ENCODE measurements at regions not wholly inside any gene's neighbourhood (a gene's known extent, or its start where the extent isn't known, plus 50 kb on each side); places are given as distances from the start of the nearest gene placed in this dataset.
A peak's percentile ranks its signal among the peaks of the same experiment; 100 is the strongest.

GRCh38 chr4:129490516-129490915, 394.6 kb downstream of the C4orf33 start:
- DNase-seq (ENCODE audit: low read depth) = no peak
- TF ChIP-seq, protein P1, sequence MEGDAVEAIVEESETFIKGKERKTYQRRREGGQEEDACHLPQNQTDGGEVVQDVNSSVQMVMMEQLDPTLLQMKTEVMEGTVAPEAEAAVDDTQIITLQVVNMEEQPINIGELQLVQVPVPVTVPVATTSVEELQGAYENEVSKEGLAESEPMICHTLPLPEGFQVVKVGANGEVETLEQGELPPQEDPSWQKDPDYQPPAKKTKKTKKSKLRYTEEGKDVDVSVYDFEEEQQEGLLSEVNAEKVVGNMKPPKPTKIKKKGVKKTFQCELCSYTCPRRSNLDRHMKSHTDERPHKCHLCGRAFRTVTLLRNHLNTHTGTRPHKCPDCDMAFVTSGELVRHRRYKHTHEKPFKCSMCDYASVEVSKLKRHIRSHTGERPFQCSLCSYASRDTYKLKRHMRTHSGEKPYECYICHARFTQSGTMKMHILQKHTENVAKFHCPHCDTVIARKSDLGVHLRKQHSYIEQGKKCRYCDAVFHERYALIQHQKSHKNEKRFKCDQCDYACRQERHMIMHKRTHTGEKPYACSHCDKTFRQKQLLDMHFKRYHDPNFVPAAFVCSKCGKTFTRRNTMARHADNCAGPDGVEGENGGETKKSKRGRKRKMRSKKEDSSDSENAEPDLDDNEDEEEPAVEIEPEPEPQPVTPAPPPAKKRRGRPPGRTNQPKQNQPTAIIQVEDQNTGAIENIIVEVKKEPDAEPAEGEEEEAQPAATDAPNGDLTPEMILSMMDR (IDR thresholded peaks at IDR 0.05; ENCODE audit: insufficient read depth, low read depth, low read length, missing control alignments) = no peak

DNA sequence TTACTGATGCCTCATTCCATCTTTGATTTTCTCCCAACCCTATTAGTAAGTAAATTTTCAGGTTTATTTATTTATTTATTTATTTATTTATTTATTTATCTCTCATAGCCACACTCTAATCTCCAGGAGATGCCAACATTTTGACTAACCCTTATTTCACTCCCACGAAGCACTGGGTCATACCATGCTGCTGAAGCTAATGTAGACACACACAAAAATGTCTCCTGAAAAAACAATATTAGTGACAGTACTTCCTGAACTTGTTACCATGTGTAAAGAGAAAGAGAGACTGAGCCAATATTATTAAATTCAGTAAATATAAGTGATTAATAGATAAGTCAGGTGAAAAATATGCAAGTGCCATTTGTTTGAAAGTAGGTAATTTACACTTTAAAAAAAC, 402.7 kb downstream of the C4orf33 start:
- TF ChIP-seq, protein P1 (IDR thresholded peaks at IDR 0.05; ENCODE audit: insufficient read depth, low read depth, low read length, missing control alignments) = no peak
- no peak for DNase-seq (ENCODE audit: low read depth)
- no peak overlapping the region for H3K4me3 ChIP-seq (ENCODE audit: low read depth, low read length)

More at GRCh38 chr4:129490516-129490915, 394.6 kb downstream of the C4orf33 start:
- H3K4me3 ChIP-seq (ENCODE audit: low read depth, low read length) = no peak overlapping the region

- H3K4me3 ChIP-seq (ENCODE audit: low read depth, low read length) = no peak overlapping the region
- DNase-seq (ENCODE audit: low read depth) = no peak
- TF ChIP-seq, protein P1 (IDR thresholded peaks at IDR 0.05; ENCODE audit: insufficient read depth, low read depth, low read length, missing control alignments) = no peak
These were observed 418.9 kb downstream of the C4orf33 start for GRCh38 chr4:129514852-129515251.

GRCh38 chr4:129515356-129515755, 419.4 kb downstream of the C4orf33 start:
- TF ChIP-seq, protein P1 (IDR thresholded peaks at IDR 0.05; ENCODE audit: insufficient read depth, low read depth, low read length, missing control alignments) = no peak
- H3K4me3 ChIP-seq (ENCODE audit: low read depth, low read length) = no peak overlapping the region
- no peak for DNase-seq (ENCODE audit: low read depth)

DNA sequence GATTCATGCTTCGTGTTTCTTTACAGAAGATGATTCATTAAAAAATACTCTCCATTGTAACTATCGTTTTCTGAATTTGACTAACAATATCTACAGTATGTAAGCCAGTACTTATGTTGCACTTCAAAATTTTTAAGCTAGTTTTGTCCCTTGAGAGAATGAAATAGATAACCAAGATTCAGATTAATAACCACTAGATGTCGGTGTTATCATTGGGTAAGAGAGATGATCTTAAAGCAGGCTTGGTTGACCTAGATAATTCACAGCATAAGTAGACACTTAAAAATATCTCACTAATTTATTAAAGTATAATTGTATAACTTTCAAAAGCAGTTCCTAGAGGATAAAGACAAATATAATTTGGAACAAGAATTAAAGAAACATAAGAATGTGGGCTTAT, 430.9 kb downstream of the C4orf33 start:
- no peak overlapping the region for H3K4me3 ChIP-seq (ENCODE audit: low read depth, low read length)
- no peak for DNase-seq (ENCODE audit: low read depth)
- TF ChIP-seq, protein P1 (IDR thresholded peaks at IDR 0.05; ENCODE audit: insufficient read depth, low read depth, low read length, missing control alignments) = peak; percentile 11

- H3K4me3 ChIP-seq (ENCODE audit: low read depth, low read length) = no peak overlapping the region
- TF ChIP-seq, protein P1 (IDR thresholded peaks at IDR 0.05; ENCODE audit: insufficient read depth, low read depth, low read length, missing control alignments) = no peak
- DNase-seq (ENCODE audit: low read depth) = no peak
These were observed 435.3 kb downstream of the C4orf33 start for GRCh38 chr4:129531253-129531652.

GRCh38 chr4:129532573-129532972, 436.6 kb downstream of the C4orf33 start:
- TF ChIP-seq, protein P1 (IDR thresholded peaks at IDR 0.05; ENCODE audit: insufficient read depth, low read depth, low read length, missing control alignments) = no peak
- no peak for DNase-seq (ENCODE audit: low read depth)
- H3K4me3 ChIP-seq (ENCODE audit: low read depth, low read length) = no peak overlapping the region

All from GM12865 (cell line).